MM.1S (cell line): ENCODE measurements at regions not wholly inside any gene's neighbourhood (a gene's known extent, or its start where the extent isn't known, plus 50 kb on each side); places are given as distances from the start of the nearest gene placed in this dataset.

Source experiments
- DNase-seq: peaks from one replicate; pipeline ENCODE4 v3.0.0-alpha.2; 2015
- H2AFZ ChIP-seq: fragments of 300-600 bp; sonication (generic); 2 replicates; pipeline ENCODE4 v1.6.0; 2016; ENCODE audit warnings: antibody characterized with exemption, low read length
- H3F3A ChIP-seq: fragments of 300-600 bp; sonication (generic); 2 replicates; pipeline ENCODE4 v1.6.1; 2016; ENCODE audit warnings: mild to moderate bottlenecking, antibody characterized with exemption, low read length, moderate library complexity, mixed read lengths; ENCODE audit not compliant: insufficient read depth
- H3K27ac ChIP-seq: fragments of 300-600 bp; sonication (generic); 2 replicates; pipeline ENCODE4 v1.5.1; 2016; ENCODE audit warnings: mild to moderate bottlenecking, low read length
- H3K27me3 ChIP-seq: fragments of 300-600 bp; sonication (generic); replicated peaks from 2 replicates; pipeline ENCODE4 v1.6.0; 2016; ENCODE audit warnings: low read length; ENCODE audit not compliant: insufficient read depth
- H3K36me3 ChIP-seq: fragments of 300-600 bp; sonication (generic); replicated peaks from 2 replicates; pipeline ENCODE4 v1.6.1; 2016; ENCODE audit warnings: mild to moderate bottlenecking, low read length, mixed read lengths; ENCODE audit not compliant: insufficient read depth
- H3K4me1 ChIP-seq: fragments of 300-600 bp; sonication (generic); 2 replicates; pipeline ENCODE4 v1.6.1; 2016; ENCODE audit warnings: low read length, mixed read lengths
- H3K4me2 ChIP-seq: fragments of 300-600 bp; sonication (generic); 2 replicates; pipeline ENCODE4 v1.6.0; 2016; ENCODE audit warnings: low read depth, low read length
- H3K4me3 ChIP-seq: fragments of 300-600 bp; sonication (generic); 2 replicates; pipeline ENCODE4 v1.5.1; 2016; ENCODE audit warnings: low read length, mixed read lengths
- H3K79me2 ChIP-seq: fragments of 300-600 bp; sonication (generic); 2 replicates; pipeline ENCODE4 v1.6.1; 2016; ENCODE audit warnings: mixed run types, low read length, mixed read lengths
- H3K9ac ChIP-seq: fragments of 300-600 bp; sonication (generic); 2 replicates; pipeline ENCODE4 v1.6.1; 2016; ENCODE audit warnings: low read length, mixed read lengths
- H3K9me2 ChIP-seq: fragments of 300-600 bp; sonication (generic); replicated peaks from 2 replicates; pipeline ENCODE4 v1.6.1; 2016; ENCODE audit warnings: mild to moderate bottlenecking, low read length, mixed read lengths; ENCODE audit not compliant: insufficient read depth
- H3K9me3 ChIP-seq: fragments of 300-600 bp; sonication (generic); replicated peaks from 2 replicates; pipeline ENCODE4 v1.6.1; 2016; ENCODE audit warnings: mild to moderate bottlenecking, low read length, mixed read lengths; ENCODE audit not compliant: insufficient read depth
- H4K20me1 ChIP-seq: fragments of 300-600 bp; sonication (generic); 2 replicates; pipeline ENCODE4 v1.6.1; 2016; ENCODE audit warnings: mild to moderate bottlenecking, low read length, moderate library complexity, mixed read lengths; ENCODE audit not compliant: insufficient read depth
- EZH2 ChIP-seq: fragments of 300-600 bp; sonication (generic); optimal IDR thresholded peaks from 2 replicates; pipeline ENCODE3; 2017; ENCODE audit warnings: low read depth, mild to moderate bottlenecking, antibody characterized with exemption, low read length, mixed read lengths
- EZH2phosphoT487 ChIP-seq: fragments of 300-600 bp; sonication (generic); IDR thresholded peaks from 2 replicates; pipeline ENCODE4 v1.6.1; 2018; ENCODE audit warnings: antibody characterized with exemption, low read length
- TF ChIP-seq, protein P1 (sequence below): fragments of 300-600 bp; sonication (generic); IDR thresholded peaks from 2 replicates; pipeline ENCODE4 v1.5.1; 2016; ENCODE audit warnings: antibody characterized with exemption, low read length, mixed read lengths

DNA sequence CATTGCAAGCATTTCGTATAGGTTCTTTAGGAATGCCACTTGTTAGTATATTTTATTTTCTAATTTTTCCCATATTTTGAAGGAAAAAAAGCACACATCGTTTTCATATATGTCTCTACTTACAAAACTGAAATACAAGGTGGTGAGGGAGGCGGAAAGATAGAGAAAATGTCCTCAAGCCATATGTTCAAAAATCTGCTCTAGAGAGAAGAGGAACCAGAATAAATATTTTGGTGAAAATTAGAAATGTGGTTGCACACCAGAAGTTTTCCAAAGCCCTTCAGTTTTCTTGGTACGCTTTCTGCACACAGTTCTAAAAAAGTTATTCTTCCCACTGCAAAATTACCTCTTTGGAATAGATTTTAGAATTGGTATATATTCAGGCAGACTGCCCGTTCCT, 107.4 kb upstream of the RHOBTB1 start:
- H3F3A ChIP-seq = no peaks in the 10 kb centered on the region
- no peaks in the 10 kb centered on the region for H3K9me2 ChIP-seq
- H3K4me1 ChIP-seq = no peaks in the 10 kb centered on the region
- H3K27me3 ChIP-seq = no peaks in the 10 kb centered on the region
- no peak overlapping the region for H3K27ac ChIP-seq
- no peak overlapping the region for H3K4me2 ChIP-seq
- TF ChIP-seq, protein P1, sequence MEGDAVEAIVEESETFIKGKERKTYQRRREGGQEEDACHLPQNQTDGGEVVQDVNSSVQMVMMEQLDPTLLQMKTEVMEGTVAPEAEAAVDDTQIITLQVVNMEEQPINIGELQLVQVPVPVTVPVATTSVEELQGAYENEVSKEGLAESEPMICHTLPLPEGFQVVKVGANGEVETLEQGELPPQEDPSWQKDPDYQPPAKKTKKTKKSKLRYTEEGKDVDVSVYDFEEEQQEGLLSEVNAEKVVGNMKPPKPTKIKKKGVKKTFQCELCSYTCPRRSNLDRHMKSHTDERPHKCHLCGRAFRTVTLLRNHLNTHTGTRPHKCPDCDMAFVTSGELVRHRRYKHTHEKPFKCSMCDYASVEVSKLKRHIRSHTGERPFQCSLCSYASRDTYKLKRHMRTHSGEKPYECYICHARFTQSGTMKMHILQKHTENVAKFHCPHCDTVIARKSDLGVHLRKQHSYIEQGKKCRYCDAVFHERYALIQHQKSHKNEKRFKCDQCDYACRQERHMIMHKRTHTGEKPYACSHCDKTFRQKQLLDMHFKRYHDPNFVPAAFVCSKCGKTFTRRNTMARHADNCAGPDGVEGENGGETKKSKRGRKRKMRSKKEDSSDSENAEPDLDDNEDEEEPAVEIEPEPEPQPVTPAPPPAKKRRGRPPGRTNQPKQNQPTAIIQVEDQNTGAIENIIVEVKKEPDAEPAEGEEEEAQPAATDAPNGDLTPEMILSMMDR = no peak
- TF ChIP-seq EZH2phosphoT487 (no peak), EZH2 (no peak)
- no peaks in the 10 kb centered on the region for H4K20me1 ChIP-seq
- DNase-seq = no peak
- H3K79me2 ChIP-seq = no peaks in the 10 kb centered on the region
- no peak overlapping the region for H2AFZ ChIP-seq
- H3K9ac ChIP-seq = no peak overlapping the region
- no peak overlapping the region for H3K4me3 ChIP-seq
- no peaks in the 10 kb centered on the region for H3K36me3 ChIP-seq
- H3K9me3 ChIP-seq = no peaks in the 10 kb centered on the region

DNA sequence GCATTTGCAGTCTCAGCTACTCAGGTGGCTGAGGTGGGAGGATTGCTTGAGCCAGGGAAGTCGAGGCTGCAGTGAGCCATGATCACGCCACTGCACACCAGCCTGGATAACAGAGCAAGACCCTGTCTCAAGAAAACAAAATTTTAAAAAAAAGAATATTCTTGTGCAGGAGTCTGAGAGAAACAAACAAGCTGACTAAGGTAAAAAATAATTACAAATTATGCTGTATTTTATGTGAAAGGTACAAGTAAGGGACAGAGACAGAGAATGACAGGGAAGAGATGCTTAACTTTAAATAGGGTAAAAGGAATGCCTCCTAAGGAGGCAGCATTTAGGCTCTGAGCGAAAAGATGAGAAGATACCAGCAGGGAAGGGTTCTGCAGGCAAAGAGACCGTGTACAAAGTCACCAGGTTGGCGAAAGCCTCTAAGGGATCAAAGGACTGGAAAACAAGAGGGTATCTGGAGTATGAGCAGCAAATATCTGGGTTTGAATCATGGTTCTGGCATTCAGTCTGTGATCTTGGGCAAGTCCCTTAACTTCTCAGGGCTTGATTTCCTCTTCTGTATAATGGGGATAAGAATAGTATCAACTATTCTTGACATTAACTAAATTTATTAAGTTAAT, 106.2 kb upstream of the RHOBTB1 start:
- H2AFZ ChIP-seq = no peak overlapping the region
- H3K27ac ChIP-seq = no peak overlapping the region
- no peaks in the 10 kb centered on the region for H3K79me2 ChIP-seq
- H3K36me3 ChIP-seq = no peaks in the 10 kb centered on the region
- H3F3A ChIP-seq = no peaks in the 10 kb centered on the region
- TF ChIP-seq EZH2phosphoT487 = no peak
- TF ChIP-seq, protein P1 = no peak
- TF ChIP-seq EZH2 = no peak
- H3K9me3 ChIP-seq = no peaks in the 10 kb centered on the region
- no peak for DNase-seq
- no peak overlapping the region for H3K4me2 ChIP-seq
- H3K4me1 ChIP-seq = no peaks in the 10 kb centered on the region
- no peaks in the 10 kb centered on the region for H4K20me1 ChIP-seq
- H3K9ac ChIP-seq = no peak overlapping the region
- no peaks in the 10 kb centered on the region for H3K9me2 ChIP-seq
- no peaks in the 10 kb centered on the region for H3K27me3 ChIP-seq
- no peak overlapping the region for H3K4me3 ChIP-seq

DNA sequence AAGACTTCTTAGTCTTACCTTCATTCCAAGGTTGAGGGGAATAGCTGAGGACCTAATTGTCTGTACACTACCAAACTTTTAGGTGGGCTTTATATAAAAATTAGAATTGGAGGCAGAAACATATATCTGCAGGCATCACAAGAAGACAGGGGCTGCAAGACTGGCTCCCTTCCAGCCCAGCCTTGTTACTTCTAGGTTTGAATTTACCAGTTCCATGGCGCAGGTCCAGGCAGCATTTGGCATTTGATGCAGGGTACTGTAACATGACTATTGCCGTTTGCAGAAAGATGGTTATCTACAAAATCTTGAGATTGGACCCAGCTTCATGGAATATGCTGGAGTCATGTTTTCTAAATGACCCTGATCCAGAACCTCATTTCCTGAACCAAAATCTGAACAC, 105.4 kb upstream of the RHOBTB1 start:
- TF ChIP-seq, protein P1 = no peak
- TF ChIP-seq EZH2 (no peak), EZH2phosphoT487 (no peak)
- Histone ChIP-seq H3K9ac (no peak overlapping the region), H3K4me1 (no peaks in the 10 kb centered on the region), H3K36me3 (no peaks in the 10 kb centered on the region), H2AFZ (no peak overlapping the region), H3K4me3 (no peak overlapping the region), H3K9me2 (no peaks in the 10 kb centered on the region), H3K27ac (no peak overlapping the region), H3F3A (no peaks in the 10 kb centered on the region), H3K79me2 (no peaks in the 10 kb centered on the region), H4K20me1 (no peaks in the 10 kb centered on the region), H3K9me3 (no peaks in the 10 kb centered on the region), H3K27me3 (no peaks in the 10 kb centered on the region), H3K4me2 (no peak overlapping the region)
- DNase-seq = no peak
